GM12865 (cell line): ENCODE measurements at regions not wholly inside any gene's neighbourhood (a gene's known extent, or its start where the extent isn't known, plus 50 kb on each side); places are given as distances from the start of the nearest gene placed in this dataset.

Source experiments
- DNase-seq: peaks from one replicate; pipeline ENCODE4 v3.0.0; 2010; ENCODE audit warnings: low read depth
- H3K4me3 ChIP-seq: 2 replicates; pipeline ENCODE4 v1.5.1; 2011; ENCODE audit warnings: mild to moderate bottlenecking, low read depth, low read length, control low read depth
- CTCF ChIP-seq: IDR thresholded peaks from 2 replicates; pipeline ENCODE4 v1.5.1; 2011; ENCODE audit warnings: low read length, control low read depth, low read depth, inconsistent platforms; ENCODE audit not compliant: insufficient read depth; ENCODE audit errors: missing control alignments

GRCh38 chr15:81766829-81767475 is 278.9 kb downstream of the MEX3B start:
- DNase-seq: no peak
- TF ChIP-seq CTCF: no peak
- H3K4me3 ChIP-seq: no peak overlapping the region

- H3K4me3 ChIP-seq: no peak overlapping the region
- TF ChIP-seq CTCF: no peak
- no peak for DNase-seq
These were observed 280.0 kb downstream of the MEX3B start for GRCh38 chr15:81765816-81766215.

GRCh38 chr15:81763304-81763703 is 282.5 kb downstream of the MEX3B start:
- no peak for DNase-seq
- H3K4me3 ChIP-seq: no peak overlapping the region
- no peak for TF ChIP-seq CTCF

- H3K4me3 ChIP-seq: no peak overlapping the region
- no peak for TF ChIP-seq CTCF
- no peak for DNase-seq
These were observed 285.1 kb downstream of the MEX3B start for GRCh38 chr15:81760686-81761085.

GRCh38 chr15:81758818-81759284 is 287.0 kb downstream of the MEX3B start:
- no peak for TF ChIP-seq CTCF
- DNase-seq: no peak
- no peak overlapping the region for H3K4me3 ChIP-seq

- H3K4me3 ChIP-seq: no peak overlapping the region
- TF ChIP-seq CTCF: no peak
- no peak for DNase-seq
These were observed 290.2 kb downstream of the MEX3B start for GRCh38 chr15:81755626-81756025.

- TF ChIP-seq CTCF: no peak
- no peak for DNase-seq
- H3K4me3 ChIP-seq: no peak overlapping the region
These were observed 291.7 kb downstream of the MEX3B start for GRCh38 chr15:81754078-81754477.
